Right lobe of liver (tissue), 4 donors: ENCODE measurements at regions not wholly inside any gene's neighbourhood (a gene's known extent, or its start where the extent isn't known, plus 50 kb on each side); places are given as distances from the start of the nearest gene placed in this dataset.

Experiments
- CTCF ChIP-seq, 4 donors: fragments of 200-600 bp in 3 of 4; fragments of 450-650 bp in 1 of 4; IDR thresholded peaks; one replicate each; pipeline versions ENCODE4 v1.5.1 to v1.8.0; 2016 to 2022; ENCODE audit warnings: antibody characterized with exemption in 4 of 4, mild to moderate bottlenecking in 2 of 4
- POLR2A ChIP-seq: fragments of 450-650 bp; IDR thresholded peaks from one replicate; pipeline ENCODE4 v1.6.1; 2017; ENCODE audit warnings: antibody characterized with exemption, mild to moderate bottlenecking
- donor health status: DM: no; HTN: no; CAD: no.
- donor health status: DM: no; HTN: no; CAD: no.
- donor health status: DM: no; HTN: yes; CAD: no.

GRCh38 chr13:26839682-26840081 is 79.1 kb upstream of the GPR12 start:
- TF ChIP-seq CTCF (IDR thresholded peaks at IDR 0.05) (no peak), POLR2A (no peak)
